K562 (cell line): ENCODE measurements at regions not wholly inside any gene's neighbourhood (a gene's known extent, or its start where the extent isn't known, plus 50 kb on each side); places are given as distances from the start of the nearest gene placed in this dataset.

ENCODE experiments used
- ATAC-seq: fragments of 200-7000 bp; cut with Tn5 transposase; 3 replicates; pipeline ENCODE4 v1.9.1; 2020; ENCODE audit warnings: moderate library complexity
- BruUV-seq: library from RNA; stranded (reverse); fragments of 400-500 nt; replicated peaks from 2 replicates; lab custom pipeline; 2021; lab: Mats Ljungman, UMichigan
- CTCF ChIA-PET: fragments of 300-600 bp; formaldehyde crosslinking; extraction: SDS; loops from one replicate; lab custom pipeline; 2021; ENCODE audit warnings: low intra/inter-chr PET ratio; lab: Yijun Ruan, JAX
- POLR2A ChIA-PET: fragments of 300-600, 350-650 bp; sonication (Branson Sonifier 250); formaldehyde crosslinking; extraction: SDS; loops from one replicate; lab custom pipeline; 2021; ENCODE audit warnings: antibody characterized with exemption, inconsistent platforms; lab: Yijun Ruan, JAX
- DNase-seq, 4 experiments: peaks; one replicate each; pipeline versions ENCODE4 v3.0.0 to v3.0.0-alpha.2; 2011 to 2018; ENCODE audit warnings: low spot score in 3 of 4, mixed read lengths in 3 of 4; ENCODE audit errors: extremely low read depth in 1 of 4
- FAIRE-seq: peaks from 2 replicates; lab custom pipeline; 2011; peaks lifted over from hg19 to GRCh38; lab: Jason Lieb, UNC
- H2AFZ ChIP-seq: 2 replicates; pipeline ENCODE4 v1.6.0; 2011; ENCODE audit warnings: low read depth, low read length, control low read depth, inconsistent platforms
- H3K27ac ChIP-seq: fragments of 200-600 bp; 3 replicates; pipeline ENCODE4 v1.8.0; 2011; ENCODE audit warnings: low read depth, mild to moderate bottlenecking, control low read depth, inconsistent platforms, low read length, moderate library complexity, mixed read lengths; ENCODE audit errors: extremely low read depth
- H3K27me3 ChIP-seq, 2 experiments: fragments of 300-600 bp in 1 of 2; 2 replicates in 1 of 2; 3 replicates in 1 of 2; pipeline versions ENCODE4 v1.6.0 to v1.8.0; 2011; ENCODE audit warnings: inconsistent platforms in 2 of 2, low read length in 2 of 2, mild to moderate bottlenecking in 1 of 2, mixed read lengths in 1 of 2, moderate library complexity in 1 of 2; ENCODE audit not compliant: control insufficient read depth in 2 of 2, insufficient read depth in 2 of 2
- H3K36me3 ChIP-seq: fragments of 300-600 bp; 3 replicates; pipeline ENCODE4 v1.8.0; 2011; ENCODE audit warnings: mild to moderate bottlenecking, low read length, inconsistent platforms; ENCODE audit not compliant: control insufficient read depth, insufficient read depth
- H3K4me1 ChIP-seq, 2 experiments: fragments of 200-600 bp in 1 of 2; replicated peaks in 1 of 2; 2 replicates in 1 of 2; 3 replicates in 1 of 2; pipeline versions ENCODE4 v1.5.1 to v1.8.0; 2011; ENCODE audit warnings: inconsistent platforms in 2 of 2, low read length in 2 of 2, mild to moderate bottlenecking in 1 of 2, mixed read lengths in 1 of 2, moderate library complexity in 1 of 2; ENCODE audit not compliant: control insufficient read depth in 2 of 2, insufficient read depth in 2 of 2
- H3K4me2 ChIP-seq: 2 replicates; pipeline ENCODE4 v1.6.1; 2011; ENCODE audit warnings: low read length, control low read depth, inconsistent platforms, mixed read lengths; ENCODE audit not compliant: insufficient read depth
- H3K4me3 ChIP-seq: fragments of 200-600 bp; sonication (generic), shearing (Covaris generic); 2 replicates; pipeline ENCODE4 v1.5.1; 2016; ENCODE audit warnings: control low read depth, inconsistent platforms
- H3K79me2 ChIP-seq: fragments of 200-600 bp; 3 replicates; pipeline ENCODE4 v1.8.0; 2011; ENCODE audit warnings: low read length, inconsistent platforms; ENCODE audit not compliant: control insufficient read depth, insufficient read depth
- H3K9ac ChIP-seq, 2 experiments: 2 replicates each; pipeline versions ENCODE4 v1.6.0 to v1.6.1; 2011; ENCODE audit warnings: low read depth in 2 of 2, low read length in 2 of 2, control low read depth in 1 of 2, inconsistent platforms in 1 of 2, mild to moderate bottlenecking in 1 of 2, mixed read lengths in 1 of 2; ENCODE audit not compliant: insufficient read depth in 1 of 2
- H3K9me1 ChIP-seq: one replicate; pipeline ENCODE4 v1.6.0; 2011; ENCODE audit warnings: inconsistent platforms, mild to moderate bottlenecking, low read length, moderate library complexity; ENCODE audit not compliant: control insufficient read depth, insufficient read depth
- H3K9me3 ChIP-seq: replicated peaks from 2 replicates; pipeline ENCODE4 v1.5.1; 2011; ENCODE audit warnings: low read depth, low read length, inconsistent platforms; ENCODE audit not compliant: control insufficient read depth, insufficient read depth
- H4K20me1 ChIP-seq: replicated peaks from 2 replicates; pipeline ENCODE4 v1.6.1; 2011; ENCODE audit warnings: low read length, inconsistent platforms, mixed read lengths; ENCODE audit not compliant: control insufficient read depth, insufficient read depth
- HNRNPL ChIP-seq: fragments of 200-400 bp; formaldehyde crosslinking; IDR thresholded peaks from 2 replicates; pipeline ENCODE4 v1.6.1; 2017; ENCODE audit warnings: low read depth, mild to moderate bottlenecking, low read length
- PHF8 ChIP-seq: fragments of 200-600 bp; sonication (generic); IDR thresholded peaks from 2 replicates; pipeline ENCODE4 v1.6.1; 2012; ENCODE audit warnings: mixed run types, mild to moderate bottlenecking, inconsistent platforms, low read length, moderate library complexity, borderline replicate concordance
- WGBS: fragments of 100-300 bp; shearing (Covaris generic); methylation state at CpG from one replicate; pipeline ENCODE4 v1.1.6; 2016; ENCODE audit warnings: low coverage, mixed read lengths; ENCODE audit not compliant: insufficient coverage; ENCODE audit errors: missing lambda C conversion rate; 5-methylcytosine and 5-hydroxymethylcytosine counted together
- in situ Hi-C: fragments of 300-500 bp; cut with MboI; formaldehyde crosslinking; loops from 4 replicates; pipeline ENCODE4 v1.15.0; 2018; ENCODE audit warnings: inconsistent platforms, mixed read lengths
- intact Hi-C: fragments of 100-400 bp; cut with micrococcal nuclease; formaldehyde crosslinking; loops from 2 replicates; pipeline ENCODE4 v1.14.2; 2022
- TF ChIP-seq, protein P1 (sequence below): fragments of 250-450 bp; sonication (Bioruptor Pico); IDR thresholded peaks from 2 replicates; pipeline ENCODE4 v1.9.0; 2021; ENCODE audit warnings: mild to moderate bottlenecking, inconsistent platforms
- TF ChIP-seq, protein P2 (sequence below), 2 experiments: fragments of 450-650 bp; conservative IDR thresholded peaks; 2 replicates each; pipeline ENCODE4 v1.6.1; 2017; ENCODE audit warnings: mild to moderate bottlenecking in 2 of 2, moderate library complexity in 2 of 2
- TF ChIP-seq, protein P3 (sequence below): fragments of 250-450 bp; sonication (Bioruptor Pico); IDR thresholded peaks from 2 replicates; pipeline ENCODE4 v1.4.0; 2020
- TF ChIP-seq, protein P4 (sequence below): sonication (generic); IDR thresholded peaks from 2 replicates; pipeline ENCODE4 v1.6.1; 2016

DNA sequence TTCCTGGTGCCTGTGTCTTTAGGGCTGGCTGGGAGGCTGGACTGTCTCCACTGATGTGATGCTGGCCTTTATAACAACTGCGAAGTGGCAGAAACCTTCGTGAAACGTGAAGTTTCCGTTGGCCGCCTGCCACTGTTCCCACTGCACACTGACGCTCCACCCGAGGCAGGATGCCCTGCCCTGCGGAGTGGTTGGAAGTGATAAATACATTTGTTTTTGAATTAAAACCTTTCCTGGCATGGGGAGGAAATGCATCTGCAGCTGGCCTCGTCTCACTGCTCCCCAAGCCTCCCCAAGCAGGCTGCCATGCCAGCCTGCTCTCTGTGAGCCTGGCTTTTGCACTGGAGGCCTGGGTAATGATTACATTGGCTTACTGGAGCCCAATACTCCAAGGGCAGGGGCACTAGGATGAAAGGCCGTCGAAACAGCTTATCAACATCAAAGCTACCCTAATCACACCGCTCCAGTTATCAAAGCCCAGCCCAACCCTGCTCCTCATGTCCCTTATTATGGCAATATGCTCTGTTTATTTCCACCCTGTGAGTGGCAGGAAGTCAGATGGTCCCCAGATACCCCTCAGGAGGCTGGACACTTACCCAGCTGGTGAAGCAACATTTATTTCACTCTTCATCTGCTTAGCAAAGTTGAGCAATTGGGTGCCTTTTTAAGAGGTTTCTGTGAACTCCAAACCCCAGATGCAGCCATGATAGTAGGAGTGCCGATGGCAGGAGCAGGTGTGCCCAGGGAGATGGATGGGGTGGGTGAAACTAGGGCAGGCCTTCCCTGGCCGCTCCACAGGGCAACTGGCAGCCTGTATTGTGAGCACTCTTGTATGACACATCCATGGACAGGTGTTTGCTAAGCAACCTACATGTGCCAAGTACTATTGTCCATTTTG is 97.4 kb upstream of the ITGA6 start (continued):
- TF ChIP-seq, protein P1, sequence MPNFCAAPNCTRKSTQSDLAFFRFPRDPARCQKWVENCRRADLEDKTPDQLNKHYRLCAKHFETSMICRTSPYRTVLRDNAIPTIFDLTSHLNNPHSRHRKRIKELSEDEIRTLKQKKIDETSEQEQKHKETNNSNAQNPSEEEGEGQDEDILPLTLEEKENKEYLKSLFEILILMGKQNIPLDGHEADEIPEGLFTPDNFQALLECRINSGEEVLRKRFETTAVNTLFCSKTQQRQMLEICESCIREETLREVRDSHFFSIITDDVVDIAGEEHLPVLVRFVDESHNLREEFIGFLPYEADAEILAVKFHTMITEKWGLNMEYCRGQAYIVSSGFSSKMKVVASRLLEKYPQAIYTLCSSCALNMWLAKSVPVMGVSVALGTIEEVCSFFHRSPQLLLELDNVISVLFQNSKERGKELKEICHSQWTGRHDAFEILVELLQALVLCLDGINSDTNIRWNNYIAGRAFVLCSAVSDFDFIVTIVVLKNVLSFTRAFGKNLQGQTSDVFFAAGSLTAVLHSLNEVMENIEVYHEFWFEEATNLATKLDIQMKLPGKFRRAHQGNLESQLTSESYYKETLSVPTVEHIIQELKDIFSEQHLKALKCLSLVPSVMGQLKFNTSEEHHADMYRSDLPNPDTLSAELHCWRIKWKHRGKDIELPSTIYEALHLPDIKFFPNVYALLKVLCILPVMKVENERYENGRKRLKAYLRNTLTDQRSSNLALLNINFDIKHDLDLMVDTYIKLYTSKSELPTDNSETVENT: no peak
- TF ChIP-seq PHF8 (no peak), HNRNPL (no peak)
- TF ChIP-seq, protein P2, sequence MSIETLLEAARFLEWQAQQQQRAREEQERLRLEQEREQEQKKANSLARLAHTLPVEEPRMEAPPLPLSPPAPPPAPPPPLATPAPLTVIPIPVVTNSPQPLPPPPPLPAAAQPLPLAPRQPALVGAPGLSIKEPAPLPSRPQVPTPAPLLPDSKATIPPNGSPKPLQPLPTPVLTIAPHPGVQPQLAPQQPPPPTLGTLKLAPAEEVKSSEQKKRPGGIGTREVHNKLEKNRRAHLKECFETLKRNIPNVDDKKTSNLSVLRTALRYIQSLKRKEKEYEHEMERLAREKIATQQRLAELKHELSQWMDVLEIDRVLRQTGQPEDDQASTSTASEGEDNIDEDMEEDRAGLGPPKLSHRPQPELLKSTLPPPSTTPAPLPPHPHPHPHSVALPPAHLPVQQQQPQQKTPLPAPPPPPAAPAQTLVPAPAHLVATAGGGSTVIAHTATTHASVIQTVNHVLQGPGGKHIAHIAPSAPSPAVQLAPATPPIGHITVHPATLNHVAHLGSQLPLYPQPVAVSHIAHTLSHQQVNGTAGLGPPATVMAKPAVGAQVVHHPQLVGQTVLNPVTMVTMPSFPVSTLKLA (conservative IDR thresholded peaks at IDR 0.05): no peak

DNA sequence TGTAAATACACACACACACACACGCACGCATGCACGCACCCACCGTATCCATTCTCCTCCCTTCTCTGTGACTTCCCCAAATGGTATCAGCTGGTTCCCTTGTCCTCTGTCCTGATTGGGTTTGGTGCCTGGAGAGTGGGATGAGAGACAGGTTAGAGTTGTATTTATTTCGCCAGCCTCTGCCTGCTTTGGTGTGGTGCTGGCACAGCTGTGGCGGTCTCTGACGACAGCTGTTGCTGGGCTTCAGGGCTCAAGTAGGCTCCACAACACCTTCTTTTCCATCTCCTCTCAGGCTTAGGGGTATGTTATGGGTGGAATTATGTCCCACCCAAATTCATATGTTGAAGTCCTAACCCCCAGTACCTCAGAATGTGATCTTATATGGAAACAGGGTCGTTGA is 94.9 kb upstream of the ITGA6 start:
- FAIRE-seq: no peak
- BruUV-seq: no TSS peak
- WGBS: under 1% methylated on average over 8 of the region's 8 CpGs
- TF ChIP-seq, protein P3, sequence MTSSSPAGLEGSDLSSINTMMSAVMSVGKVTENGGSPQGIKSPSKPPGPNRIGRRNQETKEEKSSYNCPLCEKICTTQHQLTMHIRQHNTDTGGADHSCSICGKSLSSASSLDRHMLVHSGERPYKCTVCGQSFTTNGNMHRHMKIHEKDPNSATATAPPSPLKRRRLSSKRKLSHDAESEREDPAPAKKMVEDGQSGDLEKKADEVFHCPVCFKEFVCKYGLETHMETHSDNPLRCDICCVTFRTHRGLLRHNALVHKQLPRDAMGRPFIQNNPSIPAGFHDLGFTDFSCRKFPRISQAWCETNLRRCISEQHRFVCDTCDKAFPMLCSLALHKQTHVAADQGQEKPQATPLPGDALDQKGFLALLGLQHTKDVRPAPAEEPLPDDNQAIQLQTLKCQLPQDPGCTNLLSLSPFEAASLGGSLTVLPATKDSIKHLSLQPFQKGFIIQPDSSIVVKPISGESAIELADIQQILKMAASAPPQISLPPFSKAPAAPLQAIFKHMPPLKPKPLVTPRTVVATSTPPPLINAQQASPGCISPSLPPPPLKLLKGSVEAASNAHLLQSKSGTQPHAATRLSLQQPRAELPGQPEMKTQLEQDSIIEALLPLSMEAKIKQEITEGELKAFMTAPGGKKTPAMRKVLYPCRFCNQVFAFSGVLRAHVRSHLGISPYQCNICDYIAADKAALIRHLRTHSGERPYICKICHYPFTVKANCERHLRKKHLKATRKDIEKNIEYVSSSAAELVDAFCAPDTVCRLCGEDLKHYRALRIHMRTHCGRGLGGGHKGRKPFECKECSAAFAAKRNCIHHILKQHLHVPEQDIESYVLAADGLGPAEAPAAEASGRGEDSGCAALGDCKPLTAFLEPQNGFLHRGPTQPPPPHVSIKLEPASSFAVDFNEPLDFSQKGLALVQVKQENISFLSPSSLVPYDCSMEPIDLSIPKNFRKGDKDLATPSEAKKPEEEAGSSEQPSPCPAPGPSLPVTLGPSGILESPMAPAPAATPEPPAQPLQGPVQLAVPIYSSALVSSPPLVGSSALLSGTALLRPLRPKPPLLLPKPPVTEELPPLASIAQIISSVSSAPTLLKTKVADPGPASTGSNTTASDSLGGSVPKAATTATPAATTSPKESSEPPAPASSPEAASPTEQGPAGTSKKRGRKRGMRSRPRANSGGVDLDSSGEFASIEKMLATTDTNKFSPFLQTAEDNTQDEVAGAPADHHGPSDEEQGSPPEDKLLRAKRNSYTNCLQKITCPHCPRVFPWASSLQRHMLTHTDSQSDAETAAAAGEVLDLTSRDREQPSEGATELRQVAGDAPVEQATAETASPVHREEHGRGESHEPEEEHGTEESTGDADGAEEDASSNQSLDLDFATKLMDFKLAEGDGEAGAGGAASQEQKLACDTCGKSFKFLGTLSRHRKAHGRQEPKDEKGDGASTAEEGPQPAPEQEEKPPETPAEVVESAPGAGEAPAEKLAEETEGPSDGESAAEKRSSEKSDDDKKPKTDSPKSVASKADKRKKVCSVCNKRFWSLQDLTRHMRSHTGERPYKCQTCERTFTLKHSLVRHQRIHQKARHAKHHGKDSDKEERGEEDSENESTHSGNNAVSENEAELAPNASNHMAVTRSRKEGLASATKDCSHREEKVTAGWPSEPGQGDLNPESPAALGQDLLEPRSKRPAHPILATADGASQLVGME (CRISPR knock-in tag): no peak
- TF ChIP-seq, protein P4, sequence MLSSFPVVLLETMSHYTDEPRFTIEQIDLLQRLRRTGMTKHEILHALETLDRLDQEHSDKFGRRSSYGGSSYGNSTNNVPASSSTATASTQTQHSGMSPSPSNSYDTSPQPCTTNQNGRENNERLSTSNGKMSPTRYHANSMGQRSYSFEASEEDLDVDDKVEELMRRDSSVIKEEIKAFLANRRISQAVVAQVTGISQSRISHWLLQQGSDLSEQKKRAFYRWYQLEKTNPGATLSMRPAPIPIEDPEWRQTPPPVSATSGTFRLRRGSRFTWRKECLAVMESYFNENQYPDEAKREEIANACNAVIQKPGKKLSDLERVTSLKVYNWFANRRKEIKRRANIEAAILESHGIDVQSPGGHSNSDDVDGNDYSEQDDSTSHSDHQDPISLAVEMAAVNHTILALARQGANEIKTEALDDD: no peak
- TF ChIP-seq, all 486 proteins: peak for 0
- ChIA-PET CTCF (no interaction called here), POLR2A (interaction anchor here (0.5 to 0.6 kb wide), 2 partner anchors 37 to 705 kb away, joined by 3 to 5 read pairs; no protein-coding TSS in a partner anchor)
- H3K4me3 ChIP-seq: no peak overlapping the region
- H3K9me3 ChIP-seq: no peaks in the 10 kb centered on the region
- H2AFZ ChIP-seq: no peak overlapping the region
- in situ Hi-C loops (no loop called here), intact Hi-C loops (no loop called here)
- H3K36me3 ChIP-seq: no peaks in the 10 kb centered on the region
- H3K4me2 ChIP-seq: no peak overlapping the region
- H3K27ac ChIP-seq: no peak overlapping the region
- H3K4me1 ChIP-seq: no peaks in the 10 kb centered on the region
- peaks cover 5 to 10% of the 10 kb centered on the region in 2 experiments; a peak in 2 of 5 replicates for H3K27me3 ChIP-seq
- ATAC-seq (no peak), DNase-seq (no peak)
- H3K9ac ChIP-seq: no peak overlapping the region
- H4K20me1 ChIP-seq: no peaks in the 10 kb centered on the region
- H3K9me1 ChIP-seq: no peaks in the 10 kb centered on the region
- H3K79me2 ChIP-seq: no peaks in the 10 kb centered on the region
